Activated CD4-positive, alpha-beta T cell treated with anti-CD3 and anti-CD28 coated beads, Interleukin-2, Interleukin-6, amounts not matched to agents 100 ng/mL and 50 ng/mL, durations not matched to agents 16 hours and 8 hours (primary cell): ENCODE measurements at regions not wholly inside any gene's neighbourhood (a gene's known extent, or its start where the extent isn't known, plus 50 kb on each side); places are given as distances from the start of the nearest gene placed in this dataset.

Experiments
- DNase-seq: peaks from one replicate; pipeline ENCODE4 v3.0.0-alpha.2; 2020

DNA sequence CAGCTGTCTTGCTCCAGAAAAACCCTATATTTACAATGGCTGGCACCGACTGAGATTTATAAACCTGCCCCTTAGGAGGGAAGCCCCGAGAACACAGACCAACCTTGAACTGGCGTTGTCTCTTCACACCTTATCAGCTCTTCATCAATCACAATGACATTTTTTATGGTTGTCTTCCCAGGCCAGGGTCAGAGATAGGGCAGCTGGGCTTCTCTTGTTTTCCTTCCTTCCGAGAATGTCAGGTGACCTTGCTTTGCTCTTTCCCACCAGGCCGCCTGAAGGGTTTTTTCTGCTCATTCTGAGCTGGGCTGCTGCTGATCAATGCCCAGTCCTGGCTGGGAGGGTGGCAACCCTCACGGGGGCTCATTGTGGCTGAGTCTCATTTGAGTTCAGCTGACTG lies 619.1 kb downstream of the CCDC171 start:
- DNase-seq: no peak

GRCh38 chr9:16172796-16173195 lies 620.0 kb downstream of the CCDC171 start:
- DNase-seq: no peak

DNA sequence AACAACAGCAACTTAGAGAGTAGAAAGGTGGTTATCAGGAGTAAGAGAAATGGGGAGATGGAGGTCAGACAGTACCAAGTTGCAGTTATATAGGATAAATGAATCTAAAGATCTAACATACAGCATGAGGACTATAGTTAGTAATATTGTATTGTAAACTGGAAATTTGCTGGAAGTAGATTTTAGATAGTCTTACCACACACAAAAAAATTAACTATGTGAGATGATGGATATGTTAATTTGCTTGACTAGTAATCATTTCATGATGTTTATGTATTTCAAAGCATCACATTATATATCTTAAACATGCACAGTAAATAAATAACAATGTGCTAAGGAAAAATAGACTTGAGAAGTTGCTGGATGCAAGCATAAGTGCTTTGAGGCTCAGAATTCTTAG lies 622.1 kb downstream of the CCDC171 start:
- DNase-seq: no peak

DNA sequence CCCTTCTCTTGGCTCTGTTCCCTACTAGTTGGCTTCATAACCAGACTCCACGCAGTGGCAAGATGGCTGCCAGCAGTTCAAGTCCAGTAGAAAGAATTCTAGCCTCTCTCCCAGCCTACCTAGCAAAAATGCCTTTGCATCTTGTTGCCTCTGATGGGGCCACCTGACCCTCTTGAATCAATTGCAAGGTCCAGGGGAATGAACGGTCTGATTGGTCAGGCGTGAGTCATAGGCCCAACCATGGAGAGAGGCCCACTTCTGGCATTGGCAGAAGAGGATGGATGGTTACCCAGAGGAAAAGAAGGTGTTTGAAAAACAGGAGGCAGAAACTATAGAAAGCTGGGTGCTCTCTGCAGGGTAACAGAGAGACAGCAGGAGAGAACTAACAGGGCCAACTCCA lies 622.6 kb downstream of the CCDC171 start:
- DNase-seq: no peak

GRCh38 chr9:16178294-16178693 lies 625.5 kb downstream of the CCDC171 start:
- no peak for DNase-seq

GRCh38 chr9:16179566-16179965 lies 626.7 kb downstream of the CCDC171 start:
- no peak for DNase-seq

DNA sequence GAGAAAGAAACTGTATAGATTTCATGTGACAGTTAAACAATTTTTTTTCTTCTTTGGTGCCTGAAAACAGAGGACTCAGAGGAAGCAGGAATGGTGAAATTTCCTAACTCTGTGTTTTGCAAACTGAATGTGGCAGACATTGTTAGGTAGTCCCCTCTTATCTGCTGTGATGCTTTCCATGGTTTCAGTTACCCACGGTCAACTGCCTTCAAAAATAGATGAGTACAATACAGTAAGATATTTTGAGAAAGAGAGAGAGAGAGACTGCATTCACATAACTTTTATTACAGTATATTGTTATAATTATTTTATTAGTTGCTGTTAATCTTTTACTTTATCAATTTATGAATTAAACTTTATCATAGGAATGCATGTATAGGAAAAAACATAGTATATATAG lies 627.2 kb downstream of the CCDC171 start:
- no peak for DNase-seq

DNA sequence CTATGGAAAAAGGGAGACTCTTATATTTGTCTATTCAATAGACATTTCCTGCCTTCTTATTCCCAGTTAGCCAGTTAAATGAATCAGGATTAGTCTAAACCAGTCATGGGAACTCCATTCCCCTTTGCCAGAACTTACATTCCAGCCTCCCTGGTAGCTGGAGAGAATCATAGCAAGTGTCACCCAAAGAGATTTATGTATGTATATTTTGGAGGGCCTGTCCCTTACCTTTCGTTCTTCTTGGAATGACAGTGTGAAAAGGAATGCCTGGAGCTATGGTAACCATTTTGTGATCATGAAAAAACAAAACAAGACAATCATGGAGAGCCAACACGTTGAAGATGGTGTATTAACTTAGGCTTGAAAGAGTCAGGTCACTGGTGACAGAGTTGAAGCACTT lies 627.7 kb downstream of the CCDC171 start:
- DNase-seq: no peak

GRCh38 chr9:16181539-16181938 lies 628.7 kb downstream of the CCDC171 start:
- DNase-seq: no peak

DNA sequence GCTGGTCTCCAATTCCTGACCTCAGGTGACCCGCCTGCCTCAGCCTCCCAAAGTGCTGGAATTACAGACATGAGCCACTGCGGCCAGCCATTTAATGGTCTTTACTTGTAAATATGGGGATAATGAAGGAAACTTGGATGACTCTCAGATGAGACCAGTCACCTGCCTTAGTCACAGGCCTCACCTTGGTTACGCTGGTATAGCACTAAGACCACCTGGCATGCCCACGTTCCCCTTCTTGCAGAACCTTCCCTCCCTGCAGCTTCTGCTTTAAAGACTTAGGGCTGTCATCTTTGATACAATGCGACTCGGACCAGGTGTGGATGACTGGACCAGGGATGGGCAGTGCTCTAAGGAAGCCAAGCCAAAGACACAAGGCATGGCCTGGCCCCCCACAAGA lies 629.9 kb downstream of the CCDC171 start:
- no peak for DNase-seq

DNA sequence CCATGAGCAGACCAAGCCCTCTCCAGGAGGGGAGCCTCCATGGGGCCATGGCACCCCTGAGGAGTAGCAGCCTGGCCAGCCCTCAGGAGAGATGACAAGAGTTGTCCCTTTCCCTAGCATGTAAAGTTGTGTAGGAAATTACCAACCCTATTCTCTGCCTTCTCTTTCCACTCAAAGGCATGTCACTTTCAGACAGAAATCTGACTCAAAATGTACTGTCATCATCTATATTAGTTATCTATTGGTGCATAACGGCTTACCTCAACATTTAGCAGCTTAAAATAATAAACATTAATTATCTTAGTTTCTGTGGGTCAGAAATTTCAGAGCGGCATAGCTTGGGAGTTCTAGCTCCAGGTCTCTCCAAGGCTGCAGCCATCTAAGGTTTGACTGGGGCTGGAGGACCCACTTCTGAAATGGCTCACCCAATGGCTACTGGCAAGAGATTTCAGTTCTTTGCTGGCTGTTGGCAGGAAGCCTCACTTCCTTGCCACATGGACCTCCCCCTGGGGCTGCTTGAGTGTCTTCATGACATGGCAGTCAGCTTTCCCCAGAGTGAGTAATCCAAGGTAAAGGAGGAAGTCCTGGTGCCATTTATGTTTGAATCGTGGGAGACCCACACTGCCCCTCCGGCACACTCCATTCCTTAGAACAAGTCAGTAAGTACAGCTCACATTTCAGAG lies 632.3 kb downstream of the CCDC171 start:
- DNase-seq: no peak

DNA sequence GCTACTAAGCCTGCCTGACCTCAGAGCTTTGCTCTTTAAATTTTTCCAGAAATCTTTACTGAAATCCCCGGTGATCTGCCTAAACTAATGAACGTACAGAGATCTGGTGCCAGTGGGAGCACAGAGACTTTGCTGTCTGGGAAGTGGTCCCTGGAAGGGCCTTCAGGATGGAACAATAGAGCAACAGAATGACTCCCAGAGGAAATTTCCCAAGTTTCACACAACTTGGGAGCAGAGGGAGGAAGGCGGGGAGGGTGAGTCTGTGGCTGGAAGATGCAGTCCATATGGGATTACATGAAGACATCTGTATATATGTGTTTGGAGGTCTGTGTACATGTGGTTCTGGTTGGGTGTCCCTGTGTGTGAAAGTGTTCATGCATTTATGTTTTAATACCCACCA lies 638.3 kb downstream of the CCDC171 start:
- no peak for DNase-seq

DNA sequence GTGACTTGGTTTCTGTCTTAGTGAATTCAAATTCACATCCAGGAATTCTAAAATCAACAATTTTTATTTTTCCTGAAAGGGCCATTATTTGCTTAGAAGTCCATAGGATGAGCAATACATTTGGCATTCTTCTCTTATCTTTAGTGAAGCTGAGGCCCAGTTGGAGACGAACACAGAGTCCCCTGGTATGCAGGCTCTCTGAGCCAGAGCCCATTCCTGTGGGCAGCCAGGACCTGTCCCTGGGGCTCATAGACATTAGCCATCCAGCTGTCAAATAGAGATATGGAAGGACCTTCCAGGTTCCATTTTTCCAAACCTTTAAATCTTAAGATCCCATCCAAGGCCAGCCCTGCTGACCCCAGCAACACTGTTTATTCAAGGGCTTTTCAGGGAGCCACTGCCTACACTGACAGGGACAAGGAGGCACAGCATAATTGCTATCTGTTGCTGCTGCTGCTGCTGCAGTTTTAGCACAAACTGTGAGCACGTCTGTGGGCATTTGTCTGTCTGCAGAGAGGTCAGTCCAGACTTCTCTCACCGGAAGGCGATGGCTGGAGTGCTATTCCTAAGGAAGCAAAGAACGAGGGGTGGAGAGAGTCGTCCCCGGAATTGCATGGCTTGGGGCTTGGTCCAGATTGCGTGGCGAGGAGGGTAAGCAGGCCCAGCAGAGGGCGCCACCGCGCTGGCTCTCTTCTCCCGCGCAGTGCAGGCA lies 639.0 kb downstream of the CCDC171 start:
- DNase-seq: peak; percentile 47

DNA sequence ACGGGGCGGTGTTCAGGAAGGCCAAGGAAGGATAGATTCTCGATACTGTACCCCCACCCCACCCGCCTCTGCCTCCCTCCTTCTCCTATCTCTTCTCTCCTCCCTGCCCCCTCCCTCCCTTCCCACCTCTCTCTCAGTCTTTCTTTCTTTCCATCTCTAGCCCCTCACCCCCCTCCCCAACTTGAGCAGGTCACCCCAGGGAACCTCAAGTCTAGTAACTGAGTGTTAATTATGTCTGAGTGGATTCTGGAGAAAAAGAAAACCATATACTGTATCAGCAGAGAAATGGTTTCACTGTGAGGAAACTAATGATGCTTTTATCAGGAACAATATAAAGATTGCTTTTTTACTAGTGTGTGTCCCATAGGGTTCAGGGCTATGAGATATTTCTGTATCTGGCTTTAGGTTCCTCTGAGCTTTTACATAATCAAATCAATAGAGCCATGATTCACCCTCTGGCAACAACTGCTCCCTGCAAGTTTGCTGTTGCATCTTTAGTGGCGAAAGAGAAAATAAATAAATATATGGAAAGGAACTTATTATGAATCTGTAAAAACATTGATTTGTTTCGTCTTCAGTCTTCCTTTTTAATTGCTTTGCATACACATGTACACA lies 639.7 kb downstream of the CCDC171 start:
- no peak for DNase-seq

DNA sequence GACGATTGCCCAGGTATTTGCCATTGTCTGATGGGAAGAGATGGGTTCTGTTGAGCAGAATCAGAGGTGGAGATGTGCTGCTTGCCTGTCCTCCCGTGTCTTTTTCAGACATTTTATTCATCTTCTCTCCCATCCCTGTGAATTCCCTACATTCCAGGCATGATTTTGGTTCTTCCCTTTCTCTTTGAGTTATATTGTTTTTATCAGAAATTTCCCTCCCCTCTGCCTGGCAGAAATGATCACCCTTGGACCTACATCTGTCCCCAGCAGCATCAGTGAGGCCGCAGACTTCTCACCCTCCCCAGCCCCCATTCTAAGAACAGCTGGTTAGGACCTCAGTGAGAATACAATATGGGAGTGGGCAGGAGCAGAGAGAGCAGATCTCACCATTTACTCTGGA lies 640.2 kb downstream of the CCDC171 start:
- DNase-seq: no peak

DNA sequence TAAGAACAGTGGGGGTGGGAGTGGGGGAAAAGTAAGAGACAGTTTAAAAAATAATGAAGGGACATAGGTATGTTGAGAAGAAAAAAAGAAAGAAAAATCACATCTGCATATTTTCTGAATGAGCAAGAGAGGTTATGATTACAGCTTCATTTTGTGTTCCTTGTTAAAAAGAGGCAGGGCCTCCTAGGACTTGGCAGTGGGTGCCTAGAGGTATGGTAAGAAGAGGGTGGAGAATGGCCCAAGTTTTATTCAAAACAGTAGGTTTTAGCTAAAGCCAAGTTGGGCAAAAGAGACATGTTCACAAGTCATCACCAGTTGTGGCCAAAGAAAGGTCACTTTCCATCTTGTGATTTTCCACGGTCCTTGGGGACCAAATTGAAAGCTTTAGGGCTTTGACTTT lies 643.4 kb downstream of the CCDC171 start:
- no peak for DNase-seq

DNA sequence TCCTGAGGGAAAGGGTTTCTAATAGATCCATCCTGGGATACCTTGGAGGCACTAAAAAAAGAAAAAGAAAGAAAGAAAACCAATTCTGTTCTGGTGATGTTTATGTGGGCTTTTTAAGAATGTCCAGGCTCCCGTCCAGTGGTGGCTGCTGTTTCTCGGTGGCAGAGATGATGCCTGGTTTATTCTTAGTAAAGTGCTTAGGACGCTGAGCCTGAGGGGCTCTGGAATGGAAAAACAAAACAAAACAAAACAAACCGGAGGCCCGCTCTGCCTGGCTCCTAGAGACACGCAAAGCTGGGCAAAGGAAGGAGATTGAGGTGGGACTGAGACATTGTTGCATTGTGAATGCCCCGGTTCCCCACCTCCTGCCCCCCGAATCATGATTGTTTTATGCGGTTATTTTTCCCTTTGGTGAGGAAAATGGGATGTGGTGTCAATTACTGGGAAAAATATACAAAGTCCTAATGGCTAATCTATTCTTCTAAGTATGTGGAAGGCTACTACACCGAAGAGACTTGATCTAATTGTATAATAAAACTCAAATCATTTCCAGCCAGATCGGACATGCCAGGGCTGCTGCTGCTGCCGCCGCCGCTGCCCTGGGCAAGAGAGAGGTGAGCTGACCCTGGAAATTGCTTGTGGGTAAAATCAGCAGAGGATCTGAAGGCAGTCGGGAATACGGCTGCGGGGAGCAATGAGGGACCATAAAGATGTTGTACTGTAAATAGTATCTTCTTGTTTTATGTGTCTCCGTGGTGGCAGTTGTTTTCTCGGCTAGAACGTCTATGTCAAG lies 644.9 kb downstream of the CCDC171 start:
- no peak for DNase-seq

- DNase-seq: no peak
Measured at GRCh38 chr9:16198996-16199395, 646.2 kb downstream of the CCDC171 start.

- no peak for DNase-seq
Measured at GRCh38 chr9:16202221-16202620, 649.4 kb downstream of the CCDC171 start.

DNA sequence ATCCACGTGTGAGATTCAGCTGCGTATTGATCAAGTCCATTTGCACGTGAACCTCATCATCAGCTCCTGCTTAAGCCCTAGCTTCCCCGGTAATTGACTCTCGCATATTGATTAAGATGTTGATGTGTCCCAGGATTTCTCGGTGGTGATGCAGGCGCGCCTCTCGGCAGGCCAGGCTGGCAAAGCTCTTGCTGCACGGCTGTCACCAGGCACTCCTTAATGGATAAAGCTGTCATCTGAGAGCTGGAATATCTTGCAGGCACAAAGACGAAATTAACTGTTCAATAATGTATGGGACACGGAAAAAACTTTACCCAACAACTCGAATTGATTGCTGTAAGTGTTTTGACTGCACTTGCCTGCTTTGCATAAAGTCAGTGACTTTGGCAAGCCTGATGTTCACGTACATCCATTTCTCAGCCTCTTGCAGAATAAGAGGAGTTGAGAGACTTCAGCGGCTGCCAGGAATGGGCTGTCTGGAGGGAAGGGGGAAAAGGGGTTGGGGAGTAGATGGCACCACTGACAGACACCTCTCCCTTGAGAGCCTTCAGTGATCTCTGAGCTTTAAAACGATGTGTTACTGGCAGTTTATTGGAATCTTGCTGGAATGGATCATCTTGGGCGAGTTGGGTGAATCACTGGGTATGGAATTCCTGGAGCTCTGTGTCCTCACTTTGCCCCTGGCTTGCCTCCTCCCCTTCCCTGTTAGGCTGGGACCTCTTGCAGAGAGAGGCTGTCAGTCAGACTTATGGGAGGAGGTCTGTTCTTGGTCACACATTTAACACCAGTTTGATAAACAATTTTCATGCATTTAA lies 650.3 kb downstream of the CCDC171 start:
- no peak for DNase-seq

- DNase-seq: no peak
Measured at GRCh38 chr9:16203729-16204573, 651.1 kb downstream of the CCDC171 start.

- no peak for DNase-seq
Measured at GRCh38 chr9:16205455-16205854, 652.6 kb downstream of the CCDC171 start.
